Skeletal muscle tissue (tissue), 3 donors: ENCODE measurements at regions not wholly inside any gene's neighbourhood (a gene's known extent, or its start where the extent isn't known, plus 50 kb on each side); places are given as distances from the start of the nearest gene placed in this dataset.
"Not testable (repeated sequence)": the region's sequence is repeated elsewhere in the genome, so short reads cannot be mapped to it uniquely, and the experiment has no call there.

Experiments
- H3K27ac ChIP-seq: one replicate; pipeline ENCODE4 v1.7.0; 2013; ENCODE audit warnings: mild to moderate bottlenecking, low read depth, low read length, inconsistent platforms
- H3K27me3 ChIP-seq, 3 donors: one replicate each; pipeline ENCODE4 v1.7.0; 2013; ENCODE audit warnings: low read length in 3 of 3; ENCODE audit not compliant: control insufficient read depth in 3 of 3, insufficient read depth in 3 of 3
- H3K36me3 ChIP-seq, 3 donors: one replicate each; pipeline ENCODE4 v1.7.0; 2013; ENCODE audit warnings: low read length in 3 of 3; ENCODE audit not compliant: control insufficient read depth in 3 of 3, insufficient read depth in 3 of 3
- H3K4me1 ChIP-seq, 3 donors: one replicate each; pipeline ENCODE4 v1.7.0; 2013; ENCODE audit warnings: low read length in 3 of 3, mild to moderate bottlenecking in 3 of 3; ENCODE audit not compliant: control insufficient read depth in 3 of 3, insufficient read depth in 3 of 3
- H3K4me3 ChIP-seq, 3 donors: one replicate each; pipeline ENCODE4 v1.7.0; 2013; ENCODE audit warnings: low read length in 3 of 3
- H3K9ac ChIP-seq, 3 donors: one replicate each; pipeline ENCODE4 v1.7.0; 2013; ENCODE audit warnings: low read length in 3 of 3, mild to moderate bottlenecking in 3 of 3, moderate library complexity in 2 of 3, low read depth in 1 of 3
- H3K9me3 ChIP-seq, 3 donors: one replicate each; pipeline ENCODE4 v1.7.0; 2013; ENCODE audit warnings: low read length in 3 of 3; ENCODE audit not compliant: control insufficient read depth in 3 of 3
- donor health status: Osteomylitis.

GRCh38 chr13:27349458-27349857, 75.0 kb upstream of the GTF3A start:
- Histone ChIP-seq H3K36me3 (no peaks in the 10 kb centered on the region), H3K9me3 (no peaks in the 10 kb centered on the region), H3K4me3 (no peak overlapping the region), H3K4me1 (no peaks in the 10 kb centered on the region), H3K27me3 (peaks cover 16 to 24% (median 24%) of the 10 kb centered on the region in 3 donors), H3K9ac (no peak overlapping the region), H3K27ac (no peak overlapping the region)

- not testable (repeated sequence) for H3K36me3 ChIP-seq, H3K9me3 ChIP-seq, H3K4me1 ChIP-seq, H3K4me3 ChIP-seq, H3K27ac ChIP-seq, H3K9ac ChIP-seq
- H3K27me3 ChIP-seq = peaks cover 16 to 24% (median 21%) of the 10 kb centered on the region in 3 donors
Observed at GRCh38 chr13:27350825-27351224, 73.6 kb upstream of the GTF3A start.

- no peak overlapping the region for H3K4me3 ChIP-seq
- H3K27me3 ChIP-seq = peaks cover 7 to 13% (median 11%) of the 10 kb centered on the region in 3 donors
- H3K4me1 ChIP-seq = no peaks in the 10 kb centered on the region
- H3K36me3 ChIP-seq = no peaks in the 10 kb centered on the region
- no peak overlapping the region for H3K27ac ChIP-seq
- no peaks in the 10 kb centered on the region for H3K9me3 ChIP-seq
- no peak overlapping the region for H3K9ac ChIP-seq
Observed at GRCh38 chr13:27352698-27353097, 71.7 kb upstream of the GTF3A start.

GRCh38 chr13:27353166-27353583, 71.2 kb upstream of the GTF3A start:
- Histone ChIP-seq H3K27ac (no peak overlapping the region), H3K36me3 (no peaks in the 10 kb centered on the region), H3K27me3 (peaks cover 4 to 12% (median 10%) of the 10 kb centered on the region in 3 donors), H3K4me1 (no peaks in the 10 kb centered on the region), H3K9ac (no peak overlapping the region), H3K4me3 (no peak overlapping the region), H3K9me3 (no peaks in the 10 kb centered on the region)

GRCh38 chr13:27353708-27354107, 70.7 kb upstream of the GTF3A start:
- H3K9ac ChIP-seq = no peak overlapping the region
- no peaks in the 10 kb centered on the region for H3K36me3 ChIP-seq
- H3K4me1 ChIP-seq = no peaks in the 10 kb centered on the region
- no peak overlapping the region for H3K4me3 ChIP-seq
- H3K27ac ChIP-seq = no peak overlapping the region
- no peaks in the 10 kb centered on the region for H3K9me3 ChIP-seq
- H3K27me3 ChIP-seq = peaks cover 0 to 10% (median 8%) of the 10 kb centered on the region in 3 donors

- no peak overlapping the region for H3K4me3 ChIP-seq
- H3K36me3 ChIP-seq = no peaks in the 10 kb centered on the region
- no peak overlapping the region for H3K27ac ChIP-seq
- H3K4me1 ChIP-seq = no peaks in the 10 kb centered on the region
- no peaks in the 10 kb centered on the region for H3K9me3 ChIP-seq
- peaks cover 0 to 10% (median 8%) of the 10 kb centered on the region in 3 donors for H3K27me3 ChIP-seq
- no peak overlapping the region for H3K9ac ChIP-seq
Observed at GRCh38 chr13:27354379-27354778, 70.0 kb upstream of the GTF3A start.

GRCh38 chr13:27355894-27356293, 68.5 kb upstream of the GTF3A start:
- H3K27me3 ChIP-seq = peaks cover 0 to 15% (median 13%) of the 10 kb centered on the region in 3 donors
- no peaks in the 10 kb centered on the region for H3K9me3 ChIP-seq
- H3K36me3 ChIP-seq = no peaks in the 10 kb centered on the region
- no peak overlapping the region for H3K27ac ChIP-seq
- no peaks in the 10 kb centered on the region for H3K4me1 ChIP-seq
- no peak overlapping the region for H3K4me3 ChIP-seq
- H3K9ac ChIP-seq = no peak overlapping the region

GRCh38 chr13:27358420-27358819, 66.0 kb upstream of the GTF3A start:
- H3K4me3 ChIP-seq = no peak overlapping the region
- peaks cover 0 to 23% (median 18%) of the 10 kb centered on the region in 3 donors for H3K27me3 ChIP-seq
- no peaks in the 10 kb centered on the region for H3K36me3 ChIP-seq
- H3K9me3 ChIP-seq = no peaks in the 10 kb centered on the region
- H3K27ac ChIP-seq = no peak overlapping the region
- peaks cover 8 to 10% (median 8%) of the 10 kb centered on the region in 3 donors for H3K4me1 ChIP-seq
- no peak overlapping the region for H3K9ac ChIP-seq

- no peak overlapping the region for H3K27ac ChIP-seq
- no peaks in the 10 kb centered on the region for H3K36me3 ChIP-seq
- H3K4me3 ChIP-seq = no peak overlapping the region
- no peaks in the 10 kb centered on the region for H3K9me3 ChIP-seq
- H3K27me3 ChIP-seq = peaks cover 0 to 23% (median 18%) of the 10 kb centered on the region in 3 donors
- peaks cover 8 to 10% (median 8%) of the 10 kb centered on the region in 3 donors for H3K4me1 ChIP-seq
- H3K9ac ChIP-seq = no peak overlapping the region
Observed at GRCh38 chr13:27359199-27359821, 65.1 kb upstream of the GTF3A start.

GRCh38 chr13:27360562-27360961, 63.9 kb upstream of the GTF3A start:
- peaks cover 0 to 23% (median 18%) of the 10 kb centered on the region in 3 donors for H3K27me3 ChIP-seq
- no peaks in the 10 kb centered on the region for H3K36me3 ChIP-seq
- H3K4me1 ChIP-seq = peaks cover 8 to 10% (median 8%) of the 10 kb centered on the region in 3 donors
- no peaks in the 10 kb centered on the region for H3K9me3 ChIP-seq
- H3K9ac ChIP-seq = no peak overlapping the region
- no peak overlapping the region for H3K27ac ChIP-seq
- H3K4me3 ChIP-seq = no peak overlapping the region
